AG04450 (cell line): ENCODE measurements at regions not wholly inside any gene's neighbourhood (a gene's known extent, or its start where the extent isn't known, plus 50 kb on each side); places are given as distances from the start of the nearest gene placed in this dataset.

ENCODE experiments used
- CTCF ChIA-PET: fragments of 300-600, 350-600 bp; formaldehyde crosslinking; extraction: SDS; loops from one replicate; lab custom pipeline; 2022; ENCODE audit warnings: antibody characterized with exemption, inconsistent platforms; lab: Charles Lee
- POLR2A ChIA-PET: fragments of 350-600 bp; formaldehyde crosslinking; extraction: SDS; loops from one replicate; lab custom pipeline; 2021; ENCODE audit warnings: antibody characterized with exemption, inconsistent platforms; lab: Yijun Ruan, JAX
- DNase-seq: peaks from one replicate; pipeline ENCODE4 v3.0.0-alpha.2; 2011; ENCODE audit warnings: low read depth, low spot score
- H3K27ac ChIP-seq: one replicate; pipeline ENCODE4 v1.5.1; 2012; ENCODE audit warnings: low read depth, low read length, control low read depth
- H3K27me3 ChIP-seq: one replicate; pipeline ENCODE4 v1.6.0; 2012; ENCODE audit warnings: low read length; ENCODE audit not compliant: control insufficient read depth, insufficient read depth
- H3K4me3 ChIP-seq: 2 replicates; pipeline ENCODE4 v1.5.1; 2011; ENCODE audit warnings: mild to moderate bottlenecking, low read depth, low read length, control low read depth
- H3K9me3 ChIP-seq: 2 replicates; pipeline ENCODE4 v1.5.1; 2012; ENCODE audit warnings: low read length; ENCODE audit not compliant: control insufficient read depth, insufficient read depth
- TF ChIP-seq, protein P1 (sequence below): IDR thresholded peaks from 2 replicates; pipeline ENCODE4 v1.5.1; 2011; ENCODE audit warnings: low read depth, low read length, control low read depth, inconsistent platforms

DNA sequence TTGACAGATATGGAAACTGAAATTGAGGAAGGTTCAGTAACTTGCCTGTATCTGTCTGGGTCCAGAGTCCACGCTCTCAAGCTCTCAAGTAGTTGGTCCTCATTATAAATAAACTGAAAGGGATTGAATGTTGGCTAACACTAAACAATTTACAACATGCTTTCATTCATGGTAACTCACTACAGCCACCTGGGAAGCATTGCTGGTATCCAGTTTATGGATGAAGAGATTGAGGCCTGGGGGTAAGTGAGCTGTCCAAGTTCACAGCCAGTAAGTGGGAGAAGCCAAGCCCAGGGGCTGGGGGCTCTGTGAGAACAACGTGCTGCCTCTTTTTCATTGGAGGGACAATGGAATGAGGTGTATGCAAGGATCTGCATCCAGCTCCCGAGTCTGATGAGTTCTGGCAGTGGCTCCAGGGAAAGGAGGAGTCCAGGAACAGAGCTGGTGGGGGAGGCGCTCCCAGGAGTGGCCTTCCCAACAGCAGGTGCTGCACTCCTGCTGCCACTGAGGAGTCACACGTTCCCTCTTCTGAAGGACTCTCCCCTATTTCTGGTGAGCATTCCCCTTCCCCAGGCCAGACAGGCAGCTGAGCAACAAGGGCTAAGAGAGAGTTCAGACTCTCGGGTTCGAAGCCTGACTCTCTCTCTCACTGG is 175.8 kb downstream of the CSNK2A3 start:
- Histone ChIP-seq H3K27me3 (peaks cover 32% of the 10 kb centered on the region), H3K4me3 (no peak overlapping the region), H3K9me3 (no peaks in the 10 kb centered on the region), H3K27ac (no peak overlapping the region)
- POLR2A ChIA-PET, result no interaction called here
- DNase-seq, result no peak
- TF ChIP-seq, protein P1, sequence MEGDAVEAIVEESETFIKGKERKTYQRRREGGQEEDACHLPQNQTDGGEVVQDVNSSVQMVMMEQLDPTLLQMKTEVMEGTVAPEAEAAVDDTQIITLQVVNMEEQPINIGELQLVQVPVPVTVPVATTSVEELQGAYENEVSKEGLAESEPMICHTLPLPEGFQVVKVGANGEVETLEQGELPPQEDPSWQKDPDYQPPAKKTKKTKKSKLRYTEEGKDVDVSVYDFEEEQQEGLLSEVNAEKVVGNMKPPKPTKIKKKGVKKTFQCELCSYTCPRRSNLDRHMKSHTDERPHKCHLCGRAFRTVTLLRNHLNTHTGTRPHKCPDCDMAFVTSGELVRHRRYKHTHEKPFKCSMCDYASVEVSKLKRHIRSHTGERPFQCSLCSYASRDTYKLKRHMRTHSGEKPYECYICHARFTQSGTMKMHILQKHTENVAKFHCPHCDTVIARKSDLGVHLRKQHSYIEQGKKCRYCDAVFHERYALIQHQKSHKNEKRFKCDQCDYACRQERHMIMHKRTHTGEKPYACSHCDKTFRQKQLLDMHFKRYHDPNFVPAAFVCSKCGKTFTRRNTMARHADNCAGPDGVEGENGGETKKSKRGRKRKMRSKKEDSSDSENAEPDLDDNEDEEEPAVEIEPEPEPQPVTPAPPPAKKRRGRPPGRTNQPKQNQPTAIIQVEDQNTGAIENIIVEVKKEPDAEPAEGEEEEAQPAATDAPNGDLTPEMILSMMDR, result no peak
- CTCF ChIA-PET, result interaction anchor here (0.5 kb wide), 1 partner anchor 1661 kb away, joined by 3 read pairs; no protein-coding TSS in a partner anchor

DNA sequence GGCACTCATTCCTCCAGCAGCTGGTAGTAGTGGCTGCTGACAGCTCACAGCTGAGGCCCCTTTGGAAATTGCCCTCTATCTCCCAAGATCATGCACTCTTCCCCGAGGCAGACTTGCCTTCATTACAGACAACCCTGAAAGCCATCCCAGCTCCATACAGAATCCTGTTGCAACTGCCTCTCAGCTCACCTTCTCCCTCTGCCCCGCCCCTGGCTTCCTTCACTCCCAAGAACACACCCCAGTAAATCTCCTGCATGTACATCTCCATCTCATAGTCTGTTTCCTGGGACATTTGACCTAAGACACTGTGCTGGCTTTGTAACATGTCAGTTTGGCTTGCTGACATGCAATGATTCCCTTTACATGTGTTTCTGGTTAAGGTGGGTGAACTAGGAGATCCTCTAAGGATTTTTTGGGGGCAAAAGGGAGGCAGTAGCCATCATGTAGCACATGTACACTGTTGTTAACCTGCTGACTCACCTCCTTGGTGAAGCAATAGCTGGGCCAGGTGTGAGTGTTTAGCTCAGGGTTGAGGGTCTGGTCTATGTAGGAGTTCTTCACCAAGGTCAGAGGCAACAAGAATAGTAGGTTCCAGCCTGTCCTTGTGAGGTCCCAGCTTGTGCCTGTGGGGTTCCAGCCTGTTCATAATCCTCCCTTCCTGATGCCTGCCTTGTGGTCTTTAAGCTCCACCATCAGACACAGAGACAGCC is 179.6 kb downstream of the CSNK2A3 start:
- POLR2A ChIA-PET, result no interaction called here
- H3K27me3 ChIP-seq, result peaks cover 20% of the 10 kb centered on the region
- no peaks in the 10 kb centered on the region for H3K9me3 ChIP-seq
- CTCF ChIA-PET, result interaction anchor here (0.9 kb wide), 1 partner anchor 614 kb away, joined by 3 read pairs; no protein-coding TSS in a partner anchor
- TF ChIP-seq, protein P1, result no peak
- no peak overlapping the region for H3K4me3 ChIP-seq
- DNase-seq, result no peak
- no peak overlapping the region for H3K27ac ChIP-seq

DNA sequence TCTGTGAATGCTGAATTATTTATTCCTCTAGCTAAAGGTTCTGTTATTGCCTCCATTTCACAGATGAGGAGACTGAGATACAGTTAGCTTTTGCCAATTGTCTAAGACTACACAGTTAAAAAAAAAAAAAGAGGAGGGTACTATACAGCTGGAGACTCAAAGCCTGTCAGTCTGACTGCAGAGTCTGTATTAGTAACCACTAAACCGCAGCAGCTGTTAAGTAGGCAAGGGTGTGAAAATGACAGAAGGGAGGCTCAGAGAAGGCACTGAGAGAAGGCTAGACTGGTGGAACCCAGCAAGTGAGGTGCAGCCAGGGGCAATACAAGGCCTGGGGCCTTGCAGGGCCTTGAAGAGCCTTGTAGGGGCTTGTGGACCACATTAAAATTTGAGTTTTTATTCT is 181.2 kb downstream of the CSNK2A3 start:
- TF ChIP-seq, protein P1, result no peak
- no peak for DNase-seq
- ChIA-PET CTCF (no interaction called here), POLR2A (interaction anchor here (0.8 kb wide), 1 partner anchor 363 kb away, joined by 4 read pairs; the partner anchor contains the start of gene EIF4G2)
- H3K9me3 ChIP-seq, result no peaks in the 10 kb centered on the region
- no peak overlapping the region for H3K27ac ChIP-seq
- peaks cover 20% of the 10 kb centered on the region for H3K27me3 ChIP-seq
- H3K4me3 ChIP-seq, result no peak overlapping the region

- Histone ChIP-seq H3K4me3 (no peak overlapping the region), H3K27me3 (peaks cover 17% of the 10 kb centered on the region), H3K9me3 (no peaks in the 10 kb centered on the region), H3K27ac (no peak overlapping the region)
- CTCF ChIA-PET, result no interaction called here
- POLR2A ChIA-PET, result interaction anchor here (0.8 kb wide), 1 partner anchor 362 kb away, joined by 4 read pairs; the partner anchor contains the start of gene EIF4G2
- TF ChIP-seq, protein P1, result no peak
- DNase-seq, result no peak
These were observed 181.8 kb downstream of the CSNK2A3 start for GRCh38 chr11:11171285-11171684.
